GM21447 (cell line): ENCODE measurements at regions not wholly inside any gene's neighbourhood (a gene's known extent, or its start where the extent isn't known, plus 50 kb on each side); places are given as distances from the start of the nearest gene placed in this dataset.

Experiments
- ATAC-seq: cut with Tn5 transposase; IDR thresholded peaks from one replicate; pipeline ENCODE4 v1.9.1; 2021; ENCODE audit not compliant: unreplicated experiment

- ATAC-seq = no peak
These were observed 264.5 kb upstream of the PRR16 start for GRCh38 chr5:120199559-120199958.

DNA sequence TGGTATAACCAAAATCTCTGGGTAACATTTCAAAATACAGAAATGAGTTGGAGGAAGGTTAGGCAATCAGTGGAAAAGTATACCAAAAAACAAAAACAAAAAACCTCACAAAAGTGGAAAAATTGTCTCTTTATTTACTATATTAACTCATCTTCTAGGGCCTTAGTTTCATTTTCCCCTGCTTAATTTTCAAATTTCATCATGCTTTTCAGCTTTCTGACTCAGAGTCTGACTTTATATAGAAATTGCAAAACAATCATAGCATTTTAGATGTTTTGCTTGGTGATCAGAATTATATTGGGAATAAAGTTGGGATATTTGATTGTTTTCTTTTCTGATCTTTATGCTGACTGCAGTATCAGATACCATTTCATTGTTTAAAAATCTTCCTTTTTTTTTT, 257.0 kb upstream of the PRR16 start:
- no peak for ATAC-seq

DNA sequence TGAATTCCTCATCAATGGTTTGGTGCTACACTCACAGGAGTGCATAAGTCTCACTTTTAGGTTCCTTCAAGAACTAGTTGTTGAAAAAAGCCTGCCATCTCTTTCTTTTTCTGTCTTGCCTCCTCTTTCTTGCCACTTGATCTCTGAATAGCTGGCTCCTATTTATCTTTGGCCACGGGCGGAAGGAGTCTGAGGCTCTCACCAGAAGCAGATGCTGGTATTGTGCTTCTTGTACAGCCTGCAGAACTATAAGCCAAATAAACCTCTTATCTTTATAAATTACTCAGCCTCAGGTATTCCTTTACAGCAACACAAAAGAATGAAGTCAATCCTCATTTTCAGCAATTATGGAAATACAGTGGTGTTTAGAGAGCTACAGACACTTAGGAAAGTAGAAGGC, 247.1 kb upstream of the PRR16 start:
- no peak for ATAC-seq

DNA sequence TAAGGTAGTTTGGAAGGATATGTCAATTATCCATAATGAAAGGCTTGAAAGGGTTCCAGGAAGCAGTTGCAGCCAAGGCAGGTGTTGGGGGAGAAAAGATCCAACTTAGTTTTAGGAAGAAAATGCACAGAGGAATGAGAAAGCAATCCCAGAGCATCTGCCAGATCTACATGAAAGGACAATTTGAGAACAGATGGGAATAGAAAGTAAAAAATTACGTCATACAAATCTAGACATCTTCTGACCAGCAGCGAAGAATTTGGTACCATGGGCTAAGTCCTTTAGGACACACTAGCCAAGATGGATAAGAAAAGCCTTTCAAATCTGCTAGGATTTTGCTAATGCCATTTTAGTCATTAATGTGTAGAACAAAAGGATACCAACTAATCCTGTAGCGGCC, 244.1 kb upstream of the PRR16 start:
- ATAC-seq = no peak

DNA sequence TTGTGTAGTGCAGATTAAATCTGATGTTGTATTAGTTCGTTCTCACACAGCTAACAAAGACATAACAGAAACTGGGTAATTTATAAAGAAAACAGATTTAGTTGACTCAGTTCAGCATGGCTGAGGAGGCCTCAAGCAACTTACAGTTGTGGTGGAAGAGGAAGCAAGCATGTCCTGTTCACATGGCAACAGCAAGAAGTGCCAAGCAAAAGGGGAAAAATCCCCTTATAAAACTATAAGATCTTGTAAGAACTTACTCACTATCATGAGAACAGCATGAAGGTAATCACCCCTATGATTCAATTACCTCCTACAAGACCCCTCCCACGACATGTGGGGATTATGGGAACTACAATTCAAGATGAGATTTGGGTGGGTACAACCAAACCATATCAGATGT, 238.6 kb upstream of the PRR16 start:
- ATAC-seq = no peak

- no peak for ATAC-seq
These were observed 235.7 kb upstream of the PRR16 start for GRCh38 chr5:120228262-120229031.

DNA sequence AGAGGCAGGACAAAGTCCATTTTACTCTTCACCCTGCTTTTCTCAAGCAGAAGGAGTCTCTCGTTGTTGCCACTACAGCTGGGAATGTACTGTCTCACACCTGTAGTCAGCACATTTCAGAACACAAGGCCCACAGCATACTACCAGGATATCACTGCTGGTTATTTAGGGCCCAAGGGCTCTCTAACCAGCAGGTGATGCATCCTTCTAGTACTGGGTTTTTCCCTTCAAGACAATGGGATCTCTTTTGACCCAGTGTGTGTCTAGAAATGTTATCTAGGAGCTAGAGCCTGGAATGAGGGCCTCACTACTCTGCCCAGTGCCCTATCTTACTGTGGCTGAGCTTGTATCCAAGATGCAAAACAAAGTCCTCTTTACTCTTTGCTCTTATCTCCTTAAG, 235.1 kb upstream of the PRR16 start:
- ATAC-seq = no peak

GRCh38 chr5:120231563-120231962, 232.5 kb upstream of the PRR16 start:
- ATAC-seq = no peak

GRCh38 chr5:120236360-120236759, 227.7 kb upstream of the PRR16 start:
- no peak for ATAC-seq

GRCh38 chr5:120239086-120239485, 225.0 kb upstream of the PRR16 start:
- no peak for ATAC-seq

DNA sequence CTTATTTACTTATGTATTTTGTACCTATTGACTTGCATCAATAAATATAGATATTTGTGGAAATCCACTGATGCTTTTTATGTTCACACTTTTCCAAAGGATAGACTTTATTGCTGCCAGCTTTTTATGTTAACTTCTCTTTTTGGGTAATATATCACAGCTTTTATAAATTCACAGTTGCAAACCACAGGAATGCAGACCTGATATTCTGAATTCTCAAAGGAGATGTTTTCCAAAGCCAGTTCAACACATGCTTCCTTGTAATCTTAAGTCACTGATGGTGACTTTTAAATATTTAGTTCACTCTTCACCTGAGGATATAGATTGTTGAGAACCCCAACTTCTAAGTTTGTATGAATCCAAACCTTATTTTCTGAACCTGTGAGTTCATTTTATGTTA, 223.4 kb upstream of the PRR16 start:
- no peak for ATAC-seq

DNA sequence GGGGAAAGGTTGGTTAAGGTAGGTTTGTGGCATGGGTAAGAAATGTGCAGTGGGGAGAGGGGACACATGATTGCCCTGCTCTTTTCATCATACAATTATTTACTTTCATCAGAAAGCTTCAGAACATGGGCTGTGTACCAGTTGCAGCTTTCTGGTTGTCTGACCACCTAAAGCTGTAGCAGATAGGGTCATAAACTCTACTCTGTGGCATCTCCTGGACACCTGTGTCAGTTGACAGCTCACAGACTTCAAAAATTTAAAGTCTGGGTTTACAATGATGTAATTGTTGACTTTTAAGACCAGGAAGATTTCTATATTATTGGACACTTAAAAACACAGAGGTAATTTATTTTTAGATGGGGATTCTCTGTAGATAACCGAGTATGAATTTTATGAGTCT, 222.7 kb upstream of the PRR16 start:
- ATAC-seq = no peak

- no peak for ATAC-seq
These were observed 212.2 kb upstream of the PRR16 start for GRCh38 chr5:120251898-120252297.

DNA sequence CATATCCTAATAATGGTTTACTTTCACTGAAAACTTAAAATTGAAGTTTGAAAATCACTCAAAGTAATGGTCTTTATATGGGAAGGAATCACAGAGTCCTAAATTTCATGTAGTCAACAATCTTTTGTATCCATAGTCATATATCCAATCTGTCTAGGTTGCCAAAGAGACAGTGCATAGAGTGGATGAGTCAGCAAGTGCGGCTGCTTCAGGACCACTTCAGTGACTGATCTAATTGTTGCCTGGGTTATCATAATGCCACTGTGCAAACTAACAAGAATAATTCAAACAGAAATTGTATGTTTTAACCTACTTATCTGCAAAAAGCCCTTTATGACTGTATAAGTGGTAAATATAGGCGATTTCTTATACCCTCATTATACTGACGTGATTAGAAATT, 211.3 kb upstream of the PRR16 start:
- no peak for ATAC-seq

DNA sequence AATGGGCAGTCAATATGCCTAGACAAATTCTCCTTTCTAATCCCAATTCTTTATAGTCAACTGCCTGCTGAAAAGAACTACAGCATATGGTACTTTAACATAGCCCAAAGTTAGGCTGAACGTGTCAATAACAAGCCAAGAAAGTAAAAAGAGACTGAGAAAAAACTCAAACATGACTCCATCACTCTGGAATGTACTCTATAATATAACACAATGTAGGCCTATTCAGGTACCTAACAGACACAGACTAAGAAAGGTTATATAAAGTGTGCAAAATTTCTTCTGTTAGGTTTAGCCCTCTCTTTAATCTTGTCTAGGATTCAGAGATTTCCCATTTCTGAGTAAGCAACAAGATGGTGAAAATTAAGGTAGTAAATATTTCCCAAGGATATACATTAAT, 209.7 kb upstream of the PRR16 start:
- no peak for ATAC-seq

DNA sequence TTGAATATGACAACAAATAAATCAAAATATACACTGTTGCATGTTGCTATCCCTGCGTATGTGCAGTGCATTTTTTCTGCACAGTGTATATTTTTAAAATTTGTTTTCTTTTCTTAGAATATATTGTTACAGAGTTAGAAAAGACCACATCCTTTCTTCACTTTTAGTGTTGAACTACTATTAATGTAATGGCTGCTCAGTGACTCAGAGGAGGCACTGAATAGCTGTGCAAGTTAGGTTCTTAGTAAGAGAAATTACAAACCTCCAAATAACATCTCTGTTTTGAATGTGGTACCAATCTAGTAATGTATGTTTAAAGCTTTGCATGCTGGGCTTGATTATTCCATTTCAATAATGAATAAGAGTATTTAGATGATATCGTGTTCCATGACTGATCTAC, 208.9 kb upstream of the PRR16 start:
- no peak for ATAC-seq

DNA sequence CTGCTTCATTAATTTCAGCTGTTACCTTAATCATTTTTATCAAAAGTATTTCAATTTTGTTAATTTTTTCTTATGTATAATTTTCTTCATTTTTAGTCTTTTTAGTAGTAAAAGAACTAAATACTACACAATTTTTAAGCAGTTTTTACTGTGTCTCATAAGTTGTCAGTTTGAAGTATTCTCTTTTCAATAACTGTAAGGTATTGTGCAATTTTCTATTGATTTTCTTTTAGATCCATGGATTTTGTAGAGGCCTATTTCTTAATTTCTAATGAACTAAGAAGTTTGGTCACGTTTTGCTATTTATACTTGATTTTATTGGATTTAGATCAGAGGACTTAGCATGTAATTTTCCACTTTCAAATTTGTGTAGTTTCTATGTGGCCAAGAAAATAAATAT, 207.7 kb upstream of the PRR16 start:
- ATAC-seq = no peak

- ATAC-seq = no peak
These were observed 206.6 kb upstream of the PRR16 start for GRCh38 chr5:120257358-120257971.

DNA sequence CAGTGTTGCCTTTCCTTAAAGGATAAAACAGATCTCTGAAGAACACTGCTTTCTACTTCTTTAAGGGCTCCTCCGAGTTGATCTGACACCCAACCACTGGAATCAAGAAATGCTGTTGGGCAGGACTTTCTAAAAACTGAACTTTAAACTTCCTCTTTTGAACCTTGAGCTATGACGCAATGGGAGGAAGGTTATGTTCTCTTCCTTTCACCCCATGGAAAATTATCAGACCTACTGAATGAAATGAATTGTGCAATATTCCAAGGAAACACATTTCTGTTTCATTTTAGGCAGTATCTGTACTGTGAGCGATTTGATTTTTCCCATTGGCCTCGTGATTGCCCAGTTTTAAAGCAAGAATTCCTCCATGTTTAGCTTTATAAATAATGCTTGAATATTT, 206.0 kb upstream of the PRR16 start:
- ATAC-seq = no peak

GRCh38 chr5:120260651-120261050, 203.4 kb upstream of the PRR16 start:
- no peak for ATAC-seq

- no peak for ATAC-seq
These were observed 193.6 kb upstream of the PRR16 start for GRCh38 chr5:120270498-120270897.

DNA sequence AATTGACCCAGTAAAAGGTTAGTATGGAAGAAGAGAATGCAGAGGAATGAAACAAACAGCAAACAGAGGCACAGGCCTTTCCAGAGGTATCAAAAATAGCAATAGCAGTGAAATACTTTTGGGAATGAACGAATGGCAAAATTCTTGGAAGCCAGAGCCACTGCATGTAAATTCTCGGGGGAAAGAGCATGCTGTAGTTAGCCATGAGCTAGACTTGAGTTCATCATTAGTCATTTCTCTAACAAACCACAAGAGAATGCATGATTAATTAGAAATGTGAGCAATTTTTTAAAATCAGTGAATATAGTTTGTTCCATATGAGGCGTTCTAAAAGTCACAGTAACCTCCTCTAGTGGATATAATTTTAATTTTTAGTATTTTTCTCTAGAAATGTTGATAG, 170.3 kb upstream of the PRR16 start:
- ATAC-seq = no peak

- ATAC-seq = no peak
These were observed 166.5 kb upstream of the PRR16 start for GRCh38 chr5:120297616-120298015.
